HL-60 (cell line): ENCODE measurements at regions not wholly inside any gene's neighbourhood (a gene's known extent, or its start where the extent isn't known, plus 50 kb on each side); places are given as distances from the start of the nearest gene placed in this dataset.

Source experiments
- DNase-seq, 2 experiments: peaks; one replicate each; pipeline ENCODE4 v3.0.0-alpha.2; 2010 to 2020; ENCODE audit warnings: low read depth in 1 of 2, low spot score in 1 of 2
- H3K27ac ChIP-seq: fragments of 250-450 bp; sonication (Bioruptor Pico); replicated peaks from 2 replicates; pipeline ENCODE4 v1.5.1; 2020; ENCODE audit warnings: mild to moderate bottlenecking, moderate library complexity
- H3K27me3 ChIP-seq: fragments of 250-450 bp; sonication (Bioruptor Pico); 2 replicates; pipeline ENCODE4 v1.5.1; 2021; ENCODE audit warnings: mild to moderate bottlenecking, moderate library complexity; ENCODE audit not compliant: insufficient read depth, poor library complexity, severe bottlenecking
- H3K4me3 ChIP-seq: replicated peaks from 2 replicates; pipeline ENCODE4 v1.5.1; 2011; ENCODE audit warnings: mild to moderate bottlenecking, control low read depth, low read length; ENCODE audit not compliant: insufficient read depth
- CTCF ChIP-seq: IDR thresholded peaks from one replicate; pipeline ENCODE4 v1.5.1; 2011; ENCODE audit warnings: low read length, control low read depth, inconsistent platforms; ENCODE audit not compliant: insufficient read depth
- GABPA ChIP-seq: IDR thresholded peaks from 2 replicates; pipeline ENCODE4 v1.6.1; 2012; ENCODE audit warnings: low read depth
- POLR2AphosphoS5 ChIP-seq: IDR thresholded peaks from 2 replicates; pipeline ENCODE4 v1.6.1; 2012; ENCODE audit warnings: low read depth
- REST ChIP-seq: IDR thresholded peaks from 2 replicates; pipeline ENCODE4 v1.6.1; 2012; ENCODE audit warnings: low read depth; ENCODE audit not compliant: insufficient replicate concordance
- SPI1 ChIP-seq: IDR thresholded peaks from 2 replicates; pipeline ENCODE4 v1.6.1; 2012; ENCODE audit warnings: low read depth, mild to moderate bottlenecking, borderline replicate concordance

- Histone ChIP-seq H3K27ac (no peak overlapping the region), H3K27me3 (no peaks in the 10 kb centered on the region), H3K4me3 (no peak overlapping the region)
- TF ChIP-seq SPI1 = peak; percentile 19; the same call in 1 of the 2 replicates
- no peak for TF ChIP-seq REST
- no peak for DNase-seq
Measured at GRCh38 chr1:108072212-108072611, 107.2 kb upstream of the VAV3 start.

GRCh38 chr1:108071601-108072000 lies 106.6 kb upstream of the VAV3 start:
- Histone ChIP-seq H3K27ac (no peak overlapping the region), H3K4me3 (no peak overlapping the region), H3K27me3 (no peaks in the 10 kb centered on the region)
- no peak for DNase-seq
- no peak for TF ChIP-seq POLR2AphosphoS5
- TF ChIP-seq SPI1 = no peak

GRCh38 chr1:108070662-108071061 lies 105.7 kb upstream of the VAV3 start:
- no peak for DNase-seq
- no peak overlapping the region for H3K27ac ChIP-seq
- H3K27me3 ChIP-seq = no peaks in the 10 kb centered on the region
- TF ChIP-seq GABPA = no peak
- TF ChIP-seq POLR2AphosphoS5 = no peak
- no peak for TF ChIP-seq REST
- TF ChIP-seq CTCF = no peak
- no peak overlapping the region for H3K4me3 ChIP-seq

GRCh38 chr1:108067884-108068540 lies 103.0 kb upstream of the VAV3 start:
- no peak for DNase-seq
- TF ChIP-seq POLR2AphosphoS5 (no peak), SPI1 (no peak), GABPA (no peak), CTCF (no peak), REST (no peak)
- H3K27ac ChIP-seq = no peak overlapping the region
- H3K4me3 ChIP-seq = no peak overlapping the region
- no peaks in the 10 kb centered on the region for H3K27me3 ChIP-seq
